Adrenal gland (tissue), 5 donors: ENCODE measurements at regions not wholly inside any gene's neighbourhood (a gene's known extent, or its start where the extent isn't known, plus 50 kb on each side); places are given as distances from the start of the nearest gene placed in this dataset.

Experiments used
- POLR2A ChIP-seq, 2 donors: fragments of 450-650 bp; IDR thresholded peaks; one replicate each; pipeline ENCODE4 v1.6.1; 2017; ENCODE audit warnings: antibody characterized with exemption in 2 of 2, mild to moderate bottlenecking in 2 of 2, moderate library complexity in 1 of 2
- TF ChIP-seq, protein P1 (sequence below), 6 experiments: fragments of 450-650 bp in 4 of 6; fragments of 200-600 bp in 2 of 6; sonication (generic) in 1 of 6; IDR thresholded peaks; 1 replicate in 5 of 6; 2 replicates in 1 of 6; pipeline versions ENCODE4 v1.5.1 to v1.8.0; 2016 to 2021; ENCODE audit warnings: antibody characterized with exemption in 6 of 6, mild to moderate bottlenecking in 2 of 6, moderate library complexity in 1 of 6
- donor health status: DM: no; HTN: no; CAD: no.

DNA sequence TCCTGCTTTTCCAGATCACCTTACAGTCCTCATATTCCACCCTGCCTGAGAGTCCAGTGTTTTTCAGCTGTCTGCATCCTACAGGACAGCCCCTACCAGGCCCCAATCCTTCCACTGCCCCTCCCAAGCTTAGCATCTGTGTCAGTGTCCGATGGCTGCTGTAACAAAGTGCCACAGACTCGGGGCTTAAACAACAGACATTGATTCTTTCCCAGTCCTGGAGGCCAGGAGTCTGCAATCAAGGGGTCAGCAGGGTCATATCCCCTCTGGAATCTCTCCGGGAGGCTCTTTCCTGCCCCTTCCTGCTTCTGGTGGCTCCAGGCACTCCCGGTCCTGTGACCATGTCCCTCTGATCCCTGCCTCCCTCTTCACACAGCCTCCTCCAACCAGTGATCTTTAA is 396.6 kb upstream of the MAP3K7 start:
- TF ChIP-seq, protein P1, sequence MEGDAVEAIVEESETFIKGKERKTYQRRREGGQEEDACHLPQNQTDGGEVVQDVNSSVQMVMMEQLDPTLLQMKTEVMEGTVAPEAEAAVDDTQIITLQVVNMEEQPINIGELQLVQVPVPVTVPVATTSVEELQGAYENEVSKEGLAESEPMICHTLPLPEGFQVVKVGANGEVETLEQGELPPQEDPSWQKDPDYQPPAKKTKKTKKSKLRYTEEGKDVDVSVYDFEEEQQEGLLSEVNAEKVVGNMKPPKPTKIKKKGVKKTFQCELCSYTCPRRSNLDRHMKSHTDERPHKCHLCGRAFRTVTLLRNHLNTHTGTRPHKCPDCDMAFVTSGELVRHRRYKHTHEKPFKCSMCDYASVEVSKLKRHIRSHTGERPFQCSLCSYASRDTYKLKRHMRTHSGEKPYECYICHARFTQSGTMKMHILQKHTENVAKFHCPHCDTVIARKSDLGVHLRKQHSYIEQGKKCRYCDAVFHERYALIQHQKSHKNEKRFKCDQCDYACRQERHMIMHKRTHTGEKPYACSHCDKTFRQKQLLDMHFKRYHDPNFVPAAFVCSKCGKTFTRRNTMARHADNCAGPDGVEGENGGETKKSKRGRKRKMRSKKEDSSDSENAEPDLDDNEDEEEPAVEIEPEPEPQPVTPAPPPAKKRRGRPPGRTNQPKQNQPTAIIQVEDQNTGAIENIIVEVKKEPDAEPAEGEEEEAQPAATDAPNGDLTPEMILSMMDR (IDR thresholded peaks at IDR 0.05) = no peak
- no peak for TF ChIP-seq POLR2A (IDR thresholded peaks at IDR 0.05)
